ENCODE measurements at regions not wholly inside any gene's neighbourhood (a gene's known extent, or its start where the extent isn't known, plus 50 kb on each side); places are given as distances from the start of the nearest gene placed in this dataset.
A peak's percentile ranks its signal among the peaks of the same experiment; 100 is the strongest.

- no peak for DNase-seq (ENCODE audit: low spot score)
Measured at GRCh38 chr19:32287086-32287485, 58.3 kb upstream of the ZNF507 start.

GRCh38 chr19:32287811-32288227 is 57.6 kb upstream of the ZNF507 start:
- DNase-seq (ENCODE audit: low spot score) = peak; percentile 69

GRCh38 chr19:32289566-32290210 is 55.7 kb upstream of the ZNF507 start:
- no peak for DNase-seq (ENCODE audit: low spot score)

GRCh38 chr19:32291876-32292275 is 53.5 kb upstream of the ZNF507 start:
- DNase-seq (ENCODE audit: low spot score) = no peak

- DNase-seq (ENCODE audit: low spot score) = no peak
Measured at GRCh38 chr19:32294871-32295438, 50.5 kb upstream of the ZNF507 start.
